Epithelial cell of prostate (primary cell): ENCODE measurements at regions not wholly inside any gene's neighbourhood (a gene's known extent, or its start where the extent isn't known, plus 50 kb on each side); places are given as distances from the start of the nearest gene placed in this dataset.
"Not testable (repeated sequence)": the region's sequence is repeated elsewhere in the genome, so short reads cannot be mapped to it uniquely, and the experiment has no call there.

Source experiments
- DNase-seq: peaks from one replicate; pipeline ENCODE4 v3.0.0-alpha.2; 2011; ENCODE audit warnings: low read depth, low spot score
- H3K27ac ChIP-seq: fragments of 450-650 bp; 2 replicates; pipeline ENCODE4 v1.5.1; 2017; ENCODE audit warnings: mild to moderate bottlenecking

GRCh38 chr3:103991461-103992115 is 1375.1 kb upstream of the ALCAM start:
- no peak for DNase-seq
- no peak overlapping the region for H3K27ac ChIP-seq

- no peak for DNase-seq
- no peak overlapping the region for H3K27ac ChIP-seq
Measured at GRCh38 chr3:103992469-103992868, 1374.2 kb upstream of the ALCAM start.

GRCh38 chr3:104004956-104005355 is 1361.8 kb upstream of the ALCAM start:
- H3K27ac ChIP-seq, result no peak overlapping the region
- no peak for DNase-seq

- DNase-seq, result peak; percentile 2
- peak overlapping the region; percentile 22 for H3K27ac ChIP-seq
Measured at GRCh38 chr3:104005815-104006214, 1360.9 kb upstream of the ALCAM start.

- no peak overlapping the region for H3K27ac ChIP-seq
- no peak for DNase-seq
Measured at GRCh38 chr3:104018541-104018940, 1348.2 kb upstream of the ALCAM start.

- no peak for DNase-seq
- H3K27ac ChIP-seq, result no peak overlapping the region
Measured at GRCh38 chr3:104031598-104031997, 1335.1 kb upstream of the ALCAM start.

GRCh38 chr3:104032283-104032682 is 1334.4 kb upstream of the ALCAM start:
- DNase-seq, result no peak
- no peak overlapping the region for H3K27ac ChIP-seq

GRCh38 chr3:104040896-104041295 is 1325.8 kb upstream of the ALCAM start:
- no peak overlapping the region for H3K27ac ChIP-seq
- DNase-seq, result no peak

- not testable (repeated sequence) for DNase-seq, H3K27ac ChIP-seq
Measured at GRCh38 chr3:104043001-104043543, 1323.6 kb upstream of the ALCAM start.

GRCh38 chr3:104044002-104044401 is 1322.7 kb upstream of the ALCAM start:
- H3K27ac ChIP-seq, result no peak overlapping the region
- no peak for DNase-seq

GRCh38 chr3:104066658-104067057 is 1300.1 kb upstream of the ALCAM start:
- H3K27ac ChIP-seq, result no peak overlapping the region
- no peak for DNase-seq

GRCh38 chr3:104069114-104069513 is 1297.6 kb upstream of the ALCAM start:
- no peak for DNase-seq
- no peak overlapping the region for H3K27ac ChIP-seq

GRCh38 chr3:104070906-104071305 is 1295.8 kb upstream of the ALCAM start:
- no peak for DNase-seq
- no peak overlapping the region for H3K27ac ChIP-seq

GRCh38 chr3:104080088-104080626 is 1286.6 kb upstream of the ALCAM start:
- H3K27ac ChIP-seq, result no peak overlapping the region
- no peak for DNase-seq

GRCh38 chr3:104088738-104089137 is 1278.0 kb upstream of the ALCAM start:
- no peak overlapping the region for H3K27ac ChIP-seq
- DNase-seq, result no peak

- not testable (repeated sequence) for DNase-seq, H3K27ac ChIP-seq
Measured at GRCh38 chr3:104089987-104090386, 1276.7 kb upstream of the ALCAM start.

GRCh38 chr3:104101736-104102135 is 1265.0 kb upstream of the ALCAM start:
- H3K27ac ChIP-seq, result no peak overlapping the region
- no peak for DNase-seq

GRCh38 chr3:104102386-104102785 is 1264.3 kb upstream of the ALCAM start:
- no peak for DNase-seq
- H3K27ac ChIP-seq, result no peak overlapping the region

GRCh38 chr3:104106276-104106675 is 1260.4 kb upstream of the ALCAM start:
- no peak overlapping the region for H3K27ac ChIP-seq
- no peak for DNase-seq

GRCh38 chr3:104108522-104108921 is 1258.2 kb upstream of the ALCAM start:
- no peak for DNase-seq
- H3K27ac ChIP-seq, result no peak overlapping the region

GRCh38 chr3:104126463-104126862 is 1240.2 kb upstream of the ALCAM start:
- H3K27ac ChIP-seq, result no peak overlapping the region
- DNase-seq, result no peak
